Inferior parietal cortex (tissue), 1 donor: ENCODE measurements at regions not wholly inside any gene's neighbourhood (a gene's known extent, or its start where the extent isn't known, plus 50 kb on each side); places are given as distances from the start of the nearest gene placed in this dataset.

Source experiments
- DNase-seq: peaks from one replicate; pipeline ENCODE4 v3.0.0-alpha.2; 2016; ENCODE audit errors: extremely low spot score

DNA sequence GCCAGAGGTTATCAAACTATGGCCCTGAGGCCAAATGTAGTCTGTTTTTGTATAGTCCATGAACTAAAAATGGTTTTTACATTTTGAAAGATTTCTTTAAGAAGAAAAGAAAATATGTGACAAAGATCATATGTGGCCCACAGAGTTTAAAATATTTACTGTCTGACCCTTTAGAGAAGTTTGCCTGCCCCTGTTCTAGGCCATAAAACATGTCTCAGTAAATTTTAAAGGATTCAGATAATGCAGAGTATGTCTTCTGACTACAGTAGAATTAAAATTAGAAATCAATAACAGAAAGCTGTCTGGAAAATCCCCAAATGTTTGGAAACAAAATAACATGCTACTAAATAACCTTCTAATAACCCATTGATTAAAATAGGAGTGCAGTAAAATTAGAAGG is 86.3 kb downstream of the KCNRG start:
- no peak for DNase-seq

DNA sequence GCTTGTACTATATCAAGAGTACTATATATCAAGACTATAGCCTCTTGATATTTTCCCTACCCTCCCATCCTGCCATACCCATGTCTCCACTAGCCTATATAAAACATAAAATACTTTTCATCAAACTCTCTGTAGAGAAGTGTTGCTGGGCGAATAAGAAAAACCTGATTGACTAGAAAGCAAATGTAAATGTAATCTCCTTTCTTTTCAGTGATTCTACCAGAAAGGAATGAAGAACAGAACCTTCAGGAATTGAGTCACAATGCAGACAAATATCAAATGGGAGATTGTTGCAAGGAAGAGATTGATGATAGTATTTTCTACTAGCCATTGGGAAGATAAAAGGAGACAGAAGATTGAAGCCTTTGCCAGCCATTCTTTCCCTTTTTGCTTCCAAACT is 89.2 kb downstream of the KCNRG start:
- no peak for DNase-seq

DNA sequence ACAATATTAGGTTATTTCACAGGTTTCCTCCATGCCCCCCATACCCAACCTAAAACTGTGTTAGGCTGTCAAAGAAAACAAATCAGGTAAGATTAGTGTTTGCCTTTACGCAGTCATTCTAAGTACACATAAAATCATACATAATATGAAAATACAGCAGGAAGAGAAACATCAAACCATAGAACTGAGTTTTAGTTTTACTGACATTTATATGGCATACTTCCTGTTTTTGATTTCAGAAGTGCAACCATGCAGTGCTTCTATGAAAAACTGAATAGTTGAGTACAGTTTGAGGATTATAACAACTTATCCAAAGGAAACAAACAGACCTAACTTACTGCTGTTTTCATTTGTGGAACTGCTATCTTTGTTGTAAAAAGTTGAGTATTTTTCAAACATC is 91.3 kb downstream of the KCNRG start:
- no peak for DNase-seq

DNA sequence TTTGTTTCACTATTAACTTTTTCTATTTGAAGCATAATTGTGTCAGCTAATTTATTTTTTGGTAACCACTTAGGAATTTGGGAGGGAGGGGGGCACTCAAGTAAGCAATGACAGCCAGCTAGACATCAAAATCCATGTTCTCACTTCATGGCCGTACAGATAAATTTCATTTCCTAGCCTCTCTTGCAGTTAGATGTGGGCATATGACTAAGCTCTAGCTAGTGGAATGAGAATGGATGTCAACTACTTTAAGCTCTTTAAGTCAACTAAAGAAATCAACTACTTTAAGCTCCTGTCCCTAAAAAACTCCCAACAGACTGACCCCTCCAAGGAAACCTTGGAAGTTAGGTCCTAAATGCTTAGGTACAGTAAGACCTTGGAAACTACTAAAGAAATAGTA is 92.0 kb downstream of the KCNRG start:
- DNase-seq, result no peak

DNA sequence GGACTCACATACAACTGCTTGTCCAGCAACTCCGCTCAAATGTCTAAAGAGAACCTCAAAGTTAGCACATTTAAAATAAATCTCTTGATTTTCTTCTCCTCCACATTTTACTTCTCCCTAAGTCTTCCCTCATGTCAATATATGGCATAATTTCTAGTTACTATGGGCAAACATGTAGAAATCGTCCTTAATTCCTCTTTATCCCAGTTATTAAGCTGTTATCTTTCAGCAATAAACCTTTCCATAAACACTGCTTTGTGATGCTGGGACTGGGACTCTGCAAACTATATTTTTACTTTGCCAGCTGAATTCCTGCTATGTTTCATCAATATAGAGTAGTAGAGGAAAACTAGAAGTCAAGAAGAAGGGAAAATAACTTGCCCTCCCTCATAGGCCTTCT is 99.7 kb downstream of the KCNRG start:
- no peak for DNase-seq

DNA sequence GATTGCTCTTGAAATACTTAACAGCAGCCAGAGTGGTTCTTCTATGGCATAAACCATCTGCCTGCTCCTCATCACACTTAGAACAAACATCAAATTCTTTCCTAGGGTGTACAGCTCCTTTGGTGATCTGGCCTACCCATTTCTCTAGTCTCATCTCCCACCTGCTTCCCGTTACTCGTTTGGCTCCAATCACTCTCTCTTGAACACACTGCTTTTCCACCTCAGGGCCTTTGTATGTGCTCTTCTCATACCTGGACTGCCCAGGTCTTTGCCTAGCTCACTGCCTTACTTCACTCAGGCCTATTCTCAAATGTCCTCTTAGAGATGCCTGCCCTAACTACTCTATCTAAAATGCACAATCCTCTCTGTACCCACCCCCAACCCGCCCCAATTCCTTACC is 100.5 kb downstream of the KCNRG start:
- DNase-seq, result no peak

DNA sequence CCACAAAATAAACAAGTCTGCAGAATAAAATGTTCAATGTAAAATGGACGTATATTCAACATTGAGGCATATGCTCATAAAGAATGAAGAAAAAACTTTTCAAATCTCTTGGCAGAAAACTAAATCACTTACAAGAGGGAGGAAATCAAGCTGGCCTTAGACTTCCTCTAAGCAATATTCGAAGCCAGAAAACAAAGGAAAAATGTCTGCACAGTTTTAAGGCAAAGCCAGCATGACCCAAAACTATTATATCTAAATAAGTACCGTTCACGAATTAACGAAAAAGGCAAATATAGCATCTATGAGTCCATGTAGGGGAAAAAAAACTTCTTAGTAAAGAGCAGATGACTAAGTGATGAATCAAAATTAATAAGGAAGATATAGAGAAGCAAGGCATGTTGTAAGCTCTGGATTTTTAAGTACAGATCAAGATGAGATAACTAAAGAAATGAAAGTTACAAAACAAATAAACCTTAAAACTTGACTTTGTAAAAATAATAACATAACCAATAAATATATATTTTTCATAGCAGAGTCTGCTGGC is 101.3 kb downstream of the KCNRG start:
- no peak for DNase-seq

DNA sequence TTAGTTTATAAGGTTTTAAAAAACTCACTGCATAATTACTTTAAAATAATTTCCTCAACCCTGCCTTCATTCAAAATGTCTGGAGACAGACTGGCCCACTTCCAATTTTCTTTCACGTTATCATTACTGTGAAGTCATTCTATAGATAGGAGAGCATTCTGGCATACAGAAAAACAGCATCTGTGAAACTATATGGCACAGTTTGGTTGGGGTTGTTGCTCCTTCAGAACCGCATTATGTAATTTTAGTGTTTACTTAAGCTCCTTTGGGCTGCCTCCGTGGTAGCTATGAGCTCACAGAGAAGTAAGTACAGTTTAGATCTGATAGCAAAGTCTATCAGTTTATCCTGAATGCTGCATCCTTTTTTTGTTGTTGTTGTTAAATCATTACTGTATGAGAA is 104.3 kb downstream of the KCNRG start:
- no peak for DNase-seq

DNA sequence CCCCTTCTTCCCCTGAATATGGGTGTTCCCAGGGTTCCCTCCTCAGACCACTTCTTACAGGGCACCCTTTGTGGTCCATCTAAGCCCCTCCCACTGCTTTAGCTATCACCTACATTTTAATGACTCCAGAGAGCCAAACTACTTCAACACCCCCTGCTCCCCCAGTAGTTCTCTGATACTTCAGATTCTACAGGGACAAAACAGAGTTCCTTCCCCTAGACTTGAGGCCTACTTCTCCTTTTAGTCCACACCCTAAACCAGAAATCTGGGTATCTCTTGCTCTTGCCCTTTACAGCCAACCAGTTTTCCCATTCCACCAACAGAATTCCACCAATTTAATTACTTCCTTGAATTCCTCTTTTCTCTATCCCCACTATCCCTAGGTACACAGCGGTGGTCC is 107.2 kb downstream of the KCNRG start:
- DNase-seq, result no peak

DNA sequence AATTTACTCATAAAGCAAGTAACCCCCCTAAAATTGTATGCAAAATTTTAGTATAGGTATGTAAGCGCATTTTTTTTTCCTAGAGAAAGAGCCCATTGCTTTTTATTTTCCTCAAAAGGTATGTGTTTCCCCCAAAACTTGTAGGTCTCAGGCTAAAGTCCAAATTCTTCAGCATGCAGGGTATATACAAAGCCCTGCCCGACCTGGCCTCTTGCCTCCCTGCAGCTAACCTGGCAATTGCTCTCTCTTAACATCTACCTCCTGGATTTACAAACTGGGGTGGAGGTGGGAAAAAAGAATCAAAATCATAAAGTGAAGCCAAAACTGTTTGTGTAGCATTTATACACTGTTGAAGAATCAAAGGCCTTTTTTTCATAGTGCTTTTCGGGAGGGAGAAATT is 107.8 kb downstream of the KCNRG start:
- no peak for DNase-seq

DNA sequence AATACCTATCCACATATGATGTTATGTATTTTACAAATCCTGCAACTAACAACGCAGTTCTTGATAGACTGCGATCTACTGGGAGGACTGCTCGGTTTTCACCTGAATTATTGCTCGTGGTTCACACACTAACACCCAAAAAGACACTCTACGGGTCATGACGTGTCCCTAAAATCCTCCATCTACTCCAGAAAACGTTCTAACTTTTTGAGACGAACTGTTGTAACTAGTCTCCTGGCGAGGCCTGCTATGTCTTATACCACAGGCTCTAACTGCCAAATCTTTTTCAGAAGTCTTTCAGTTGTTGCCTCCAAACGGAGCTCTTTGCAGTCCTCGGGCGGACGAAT is 108.2 kb downstream of the KCNRG start:
- DNase-seq, result peak; percentile 75

DNA sequence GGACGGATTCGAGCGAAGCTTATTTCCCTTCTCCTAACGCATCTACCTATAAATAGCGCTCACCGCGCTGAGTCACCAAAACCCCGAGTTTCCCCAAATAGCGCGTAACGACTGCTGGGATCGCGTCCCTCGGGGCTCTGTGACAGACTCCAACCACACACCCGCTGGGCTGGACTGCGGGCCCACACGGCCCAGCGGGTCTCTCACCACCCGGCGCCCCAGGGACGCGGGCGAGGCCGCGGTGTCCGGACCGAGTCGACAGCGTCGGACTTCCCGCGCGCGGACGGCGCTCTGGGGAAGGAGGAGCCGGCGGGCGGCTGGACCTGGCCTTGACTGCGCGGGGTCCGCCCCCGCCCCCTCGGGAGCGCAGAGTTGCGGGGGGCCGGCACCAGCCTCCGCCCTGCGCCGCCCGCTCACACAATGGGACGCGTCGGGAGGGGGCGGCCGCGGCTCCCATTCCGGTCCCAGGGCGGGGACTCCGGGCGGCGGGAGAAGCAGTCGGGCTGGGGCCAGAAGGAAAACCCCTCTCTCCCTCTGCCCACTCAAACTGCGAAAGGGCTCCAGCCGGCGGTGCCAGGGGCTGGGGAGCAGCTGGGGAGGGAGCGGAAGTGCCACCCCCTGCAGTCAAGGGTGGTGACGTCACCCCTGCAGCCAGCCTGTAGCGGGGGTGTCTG is 108.8 kb downstream of the KCNRG start:
- DNase-seq, result peak; percentile 88

DNA sequence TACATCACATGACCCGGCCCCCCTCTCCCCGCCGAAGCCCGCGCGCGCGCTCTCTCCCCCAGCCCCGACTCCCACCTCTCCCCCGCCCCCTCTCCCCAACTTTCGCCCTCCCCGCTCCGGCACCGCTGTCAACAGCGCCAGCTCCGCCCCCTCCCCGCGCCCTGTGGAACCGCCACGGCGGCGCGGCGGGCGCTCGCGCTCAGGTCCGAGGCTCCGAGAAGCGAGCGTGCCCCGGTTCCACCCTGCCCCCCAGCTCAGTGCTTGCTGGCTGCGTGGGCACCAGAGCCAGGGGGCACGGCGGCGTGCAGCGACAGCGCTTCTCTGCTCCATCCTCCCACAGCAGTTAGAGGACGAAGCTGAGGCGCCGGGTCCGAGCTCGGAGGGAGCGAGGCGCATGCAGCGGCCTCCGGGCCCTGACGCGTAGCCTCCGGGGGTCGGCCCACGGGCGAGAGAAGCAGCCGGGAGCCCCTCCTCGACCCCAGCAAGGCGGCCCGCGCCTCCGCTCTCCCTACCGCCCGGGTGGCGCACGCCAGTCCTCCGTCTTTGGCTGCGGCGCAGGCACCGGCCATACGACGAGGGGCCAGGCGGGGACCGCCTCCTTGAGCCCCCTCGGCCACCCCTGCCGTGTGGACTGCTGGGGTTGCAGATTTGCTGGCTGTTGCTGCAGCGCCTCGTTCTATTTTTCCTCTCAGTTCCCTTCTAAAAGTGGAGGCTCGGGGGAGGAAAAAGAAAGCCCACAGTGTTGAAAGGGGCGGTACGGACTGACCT is 109.5 kb downstream of the KCNRG start:
- DNase-seq, result peak; percentile 43

DNA sequence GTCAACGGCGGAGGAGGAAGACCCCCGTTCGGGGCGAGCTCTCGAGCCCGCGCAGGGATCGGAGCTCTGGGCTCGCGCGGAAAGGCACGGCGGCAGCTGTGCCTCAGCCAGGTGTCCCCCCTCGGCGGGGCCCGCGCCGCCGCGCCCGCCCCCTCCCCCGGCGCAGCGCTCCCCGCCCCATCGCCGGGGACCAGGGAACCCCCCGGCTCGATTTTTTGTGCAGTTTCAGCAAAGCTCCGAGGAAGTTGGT is 110.0 kb downstream of the KCNRG start:
- no peak for DNase-seq

DNA sequence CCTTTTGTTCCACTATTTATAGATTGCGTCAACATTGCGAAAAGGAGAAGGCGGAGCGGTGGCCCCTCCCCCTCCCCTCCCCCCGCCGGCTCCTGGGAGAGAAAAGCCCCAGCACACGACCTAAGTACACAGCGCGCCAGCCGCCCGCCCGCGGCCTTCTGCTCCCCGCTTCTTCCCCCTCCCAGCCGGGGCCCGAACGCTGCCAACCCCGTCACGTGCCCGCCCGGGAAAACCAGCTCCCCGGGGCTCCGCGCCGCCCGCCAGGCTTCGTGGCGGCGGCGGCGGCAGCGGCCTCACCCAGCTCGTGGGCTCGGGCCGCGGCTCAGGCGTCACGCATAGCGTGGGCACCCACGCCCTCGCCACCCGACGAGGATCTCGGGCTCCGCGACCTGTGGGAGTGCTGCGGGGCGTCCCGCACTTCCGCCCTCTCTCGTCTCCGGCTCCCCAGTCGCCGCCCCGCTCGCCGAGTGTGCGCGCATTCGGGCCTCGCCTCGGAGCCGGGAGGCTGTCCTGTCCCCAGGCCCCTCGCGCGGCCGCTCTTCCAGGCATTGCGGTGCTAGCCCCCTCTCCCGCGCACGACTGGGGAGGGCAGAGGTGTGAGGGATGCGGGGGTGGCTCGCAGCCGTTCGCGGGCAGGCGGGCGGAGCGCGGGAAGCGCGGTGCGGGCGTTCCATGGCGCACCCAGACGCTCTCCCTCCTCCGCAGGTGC is 110.5 kb downstream of the KCNRG start:
- DNase-seq, result peak; percentile 84

DNA sequence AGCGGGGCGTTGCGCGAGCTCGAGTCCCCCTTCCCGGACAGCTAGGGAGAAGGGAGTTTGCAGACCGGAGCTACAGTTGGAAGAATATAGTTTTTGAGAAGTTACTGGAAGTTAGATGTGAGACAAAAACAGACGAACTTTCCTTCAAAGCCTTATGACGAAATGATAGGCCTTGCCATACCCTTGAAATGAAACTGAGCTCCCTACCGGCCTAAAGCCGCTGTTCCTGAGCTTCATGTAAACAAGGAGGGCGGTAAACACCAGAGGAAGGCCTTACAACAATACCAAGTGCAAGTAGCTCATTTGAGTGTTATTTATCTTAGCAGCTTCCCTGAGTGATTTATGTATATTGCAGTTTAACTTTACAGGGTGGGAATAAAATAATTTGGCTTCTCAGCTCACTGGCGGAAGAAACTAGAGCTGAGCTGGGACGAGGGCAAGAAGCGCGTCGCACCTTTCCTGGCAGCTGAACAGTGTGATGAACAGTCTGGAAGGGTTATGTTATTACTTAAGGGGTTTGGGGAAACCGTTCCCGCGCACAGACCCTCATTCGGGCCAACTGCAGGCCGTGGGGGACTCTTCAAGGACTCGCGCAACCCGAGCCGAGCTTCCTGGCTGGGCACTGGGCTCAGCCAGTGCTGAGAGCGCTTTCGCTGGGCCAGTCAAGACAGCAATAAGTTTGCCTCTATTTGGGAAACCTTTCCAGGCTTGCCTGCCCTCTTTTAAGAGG is 111.2 kb downstream of the KCNRG start:
- peak; percentile 34 for DNase-seq

DNA sequence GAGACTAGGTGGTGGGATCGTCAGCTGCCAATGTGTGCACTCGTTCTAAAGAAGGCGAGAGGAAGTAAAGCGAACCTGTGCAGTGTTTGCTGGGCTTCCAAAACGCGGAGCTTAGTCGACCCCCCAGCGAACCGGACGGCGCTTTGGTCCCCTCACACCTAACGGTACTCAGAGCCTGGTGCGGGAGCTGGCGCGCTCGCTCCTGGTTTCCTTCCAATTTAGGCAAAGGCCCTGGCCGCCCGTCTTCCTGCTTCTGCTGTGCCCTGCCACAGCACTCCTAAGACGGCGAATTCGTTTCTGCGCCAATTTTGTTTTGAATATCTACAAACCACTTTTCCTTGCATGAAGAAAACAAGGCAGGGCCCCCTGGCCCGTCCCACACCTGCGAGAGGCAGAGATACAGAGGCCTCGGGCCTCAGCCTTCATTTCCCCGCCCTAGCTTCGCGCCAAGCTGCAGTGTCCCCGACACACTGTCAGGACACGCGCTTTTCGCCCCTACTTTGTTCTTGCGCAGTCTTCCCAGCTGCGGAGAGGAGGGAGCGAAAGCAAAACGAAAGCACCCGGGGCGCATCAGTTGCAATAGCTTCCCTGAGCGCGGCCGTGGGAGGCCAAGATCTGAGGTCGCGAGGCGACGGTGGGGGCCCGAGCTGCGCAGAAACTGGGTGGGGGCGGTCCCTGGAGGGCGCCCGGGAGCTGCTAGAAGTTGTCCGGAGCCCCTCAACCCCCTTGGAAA is 111.9 kb downstream of the KCNRG start:
- DNase-seq, result no peak

DNA sequence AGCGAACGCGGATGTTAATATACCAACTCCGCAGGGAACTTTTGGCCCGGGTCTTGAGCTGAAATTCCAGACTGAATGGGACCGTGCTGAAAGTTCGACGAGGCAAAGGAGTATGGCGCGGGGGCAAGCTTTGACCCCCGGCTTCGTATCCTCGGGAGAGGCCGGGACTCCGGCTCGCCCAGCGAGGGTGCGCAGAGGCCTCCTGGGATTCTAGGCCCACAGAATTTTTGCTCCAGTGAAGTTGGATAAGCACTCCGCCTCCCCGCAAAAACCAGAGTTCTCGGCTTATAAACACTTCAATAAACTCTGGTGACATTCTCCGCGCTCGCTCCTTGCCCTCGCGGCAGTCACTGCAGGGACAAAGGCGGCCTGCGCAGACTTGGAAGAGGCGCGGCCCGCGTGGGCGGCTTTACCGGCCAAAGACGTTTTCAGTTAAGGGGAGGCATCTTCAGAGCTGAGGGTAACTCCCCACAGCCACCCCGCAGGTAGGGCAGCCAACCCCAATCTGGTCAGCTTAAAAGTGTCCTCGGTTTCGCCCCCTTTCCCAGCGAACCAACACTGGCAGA is 112.6 kb downstream of the KCNRG start:
- DNase-seq, result no peak

DNA sequence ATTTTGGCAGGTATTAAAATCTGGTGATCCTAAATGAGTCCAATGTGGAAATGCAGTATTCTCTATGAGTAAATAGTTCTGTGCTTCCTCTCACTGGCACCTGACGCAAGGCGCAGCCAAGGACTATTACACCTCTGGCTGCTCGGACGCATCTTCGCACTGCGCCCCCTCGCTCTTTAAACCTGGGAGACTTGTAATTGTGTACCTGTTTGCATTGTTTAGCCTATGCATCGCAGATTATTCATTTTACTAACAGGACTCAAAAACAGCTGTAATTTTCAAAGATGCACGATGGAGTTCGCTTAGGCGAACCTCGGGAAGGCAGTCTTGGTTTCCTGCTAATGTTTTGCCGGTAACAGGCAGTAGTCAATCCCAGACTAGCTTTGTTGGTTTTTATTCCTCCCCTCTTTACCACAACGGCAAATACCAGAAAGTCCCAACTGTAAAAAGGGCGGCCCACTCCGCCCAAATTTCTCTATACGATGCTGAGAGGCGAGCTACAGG is 113.2 kb downstream of the KCNRG start:
- DNase-seq, result no peak

DNA sequence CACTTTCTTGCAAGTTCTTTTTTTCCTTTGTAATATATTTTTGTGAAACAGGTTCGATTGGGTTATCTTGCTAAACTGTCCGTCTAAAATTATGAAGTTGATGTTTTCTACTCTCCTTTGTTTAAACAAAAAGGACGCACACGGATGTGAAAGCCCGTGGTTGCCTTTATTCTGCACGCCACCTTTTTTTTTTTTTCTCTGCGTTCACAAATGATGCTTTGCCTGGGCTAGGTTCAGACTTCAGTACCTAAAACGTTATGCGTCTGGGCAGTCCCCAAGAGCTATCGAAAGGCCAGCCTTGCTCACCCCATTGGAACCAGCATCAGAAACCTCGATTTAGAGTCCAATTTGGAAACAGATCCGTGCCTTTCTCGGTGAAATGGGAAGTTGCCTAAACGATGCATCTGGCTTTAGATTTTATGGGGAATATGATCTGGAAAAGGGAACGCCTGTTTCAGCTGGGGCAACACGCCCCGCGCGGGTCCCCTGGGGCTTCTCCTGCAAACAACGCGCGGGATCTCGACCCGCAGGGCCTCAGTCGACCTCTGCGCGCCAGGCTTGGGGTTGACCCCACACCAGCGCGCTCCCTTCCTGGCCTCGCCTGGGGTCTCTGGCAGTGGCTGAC is 113.9 kb downstream of the KCNRG start:
- DNase-seq, result no peak

DNA sequence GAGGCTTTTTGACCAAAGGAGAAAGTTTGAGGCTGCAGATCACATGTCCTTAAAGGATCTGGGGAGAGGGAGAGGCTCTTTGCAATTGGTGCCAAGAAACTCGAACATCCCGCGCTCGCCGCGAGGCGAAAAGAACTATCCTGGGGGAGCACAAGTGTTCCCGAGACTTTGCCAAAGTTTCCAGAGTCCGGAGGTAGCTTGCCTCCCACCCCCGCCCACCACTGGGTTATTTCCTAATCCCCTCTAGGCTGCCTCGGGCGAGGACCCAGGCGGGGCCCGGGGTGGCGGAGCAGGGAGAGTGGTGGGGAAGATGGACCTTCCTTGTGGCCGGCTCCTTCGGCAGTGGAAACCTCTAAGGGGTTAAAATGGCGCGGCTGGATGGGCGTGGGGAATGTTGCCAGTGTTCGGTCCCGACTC is 114.5 kb downstream of the KCNRG start:
- DNase-seq, result no peak
